ENCODE measurements at regions not wholly inside any gene's neighbourhood (a gene's known extent, or its start where the extent isn't known, plus 50 kb on each side); places are given as distances from the start of the nearest gene placed in this dataset.

GRCh38 chr18:4994710-4995109, 202.3 kb downstream of the AKAIN1 start:
- TF ChIP-seq EP300 (IDR thresholded peaks at IDR 0.05) (no peak), CTCF (IDR thresholded peaks at IDR 0.05) (no peak), POLR2AphosphoS5 (IDR thresholded peaks at IDR 0.05) (no peak)
